RCC 7860 (cell line): ENCODE measurements at regions not wholly inside any gene's neighbourhood (a gene's known extent, or its start where the extent isn't known, plus 50 kb on each side); places are given as distances from the start of the nearest gene placed in this dataset.

Experiments
- DNase-seq: peaks from one replicate; pipeline ENCODE4 v3.0.0-alpha.2; 2015; ENCODE audit warnings: low spot score
- FAIRE-seq: peaks from 2 replicates; lab custom pipeline; 2012; peaks lifted over from hg19 to GRCh38; lab: Jason Lieb, UNC

GRCh38 chr4:100286636-100287035, 96.4 kb upstream of the DDIT4L start:
- DNase-seq (no peak), FAIRE-seq (no peak)

- FAIRE-seq (no peak), DNase-seq (no peak)
These were observed 94.9 kb upstream of the DDIT4L start for GRCh38 chr4:100285121-100285520.

- DNase-seq: no peak
- no peak for FAIRE-seq
These were observed 94.0 kb upstream of the DDIT4L start for GRCh38 chr4:100284129-100284880.

GRCh38 chr4:100280807-100281206, 90.5 kb upstream of the DDIT4L start:
- FAIRE-seq (no peak), DNase-seq (no peak)

- FAIRE-seq: no peak
- no peak for DNase-seq
These were observed 88.3 kb upstream of the DDIT4L start for GRCh38 chr4:100278567-100278966.

- no peak for DNase-seq
- no peak for FAIRE-seq
These were observed 79.2 kb upstream of the DDIT4L start for GRCh38 chr4:100269446-100269845.

- DNase-seq (no peak), FAIRE-seq (no peak)
These were observed 78.5 kb upstream of the DDIT4L start for GRCh38 chr4:100268789-100269188.

- DNase-seq (no peak), FAIRE-seq (no peak)
These were observed 71.1 kb upstream of the DDIT4L start for GRCh38 chr4:100261346-100261745.

GRCh38 chr4:100258675-100259074, 68.4 kb upstream of the DDIT4L start:
- DNase-seq (no peak), FAIRE-seq (no peak)

- DNase-seq: peak; percentile 68
- peak; percentile 31 for FAIRE-seq
These were observed 67.3 kb upstream of the DDIT4L start for GRCh38 chr4:100257567-100257966.

- no peak for DNase-seq
These were observed 64.0 kb upstream of the DDIT4L start for GRCh38 chr4:100254237-100254636.

GRCh38 chr4:100248476-100248875, 58.2 kb upstream of the DDIT4L start:
- FAIRE-seq (no peak), DNase-seq (no peak)

More at GRCh38 chr4:100254237-100254636, 64.0 kb upstream of the DDIT4L start:
- no peak for FAIRE-seq

- FAIRE-seq (no peak), DNase-seq (no peak)
These were observed 56.4 kb upstream of the DDIT4L start for GRCh38 chr4:100246697-100247096.

- DNase-seq (no peak), FAIRE-seq (no peak)
These were observed 54.1 kb upstream of the DDIT4L start for GRCh38 chr4:100244347-100244746.
